ENCODE measurements at regions not wholly inside any gene's neighbourhood (a gene's known extent, or its start where the extent isn't known, plus 50 kb on each side); places are given as distances from the start of the nearest gene placed in this dataset.

- CTCF ChIA-PET (ENCODE audit: low intra/inter-chr PET ratio) = no interaction called here
Measured at GRCh38 chr10:128701381-128701780, 575.2 kb upstream of the MKI67 start.

More at GRCh38 chr10:128701381-128701780, 575.2 kb upstream of the MKI67 start:
- no TSS peak for BruUV-seq (replicated peaks)
- ATAC-seq (no peak), DNase-seq (ENCODE audit: extremely low read depth in 1 of 4, low spot score in 3 of 4) (no peak), FAIRE-seq (no peak)
- in situ Hi-C loops (cut with MboI) = no loop called here
- intact Hi-C loops (cut with micrococcal nuclease) = no loop called here
- Histone ChIP-seq H3K4me3 (no peak overlapping the region), H4K20me1 (replicated peaks; ENCODE audit: control insufficient read depth, insufficient read depth, low read length) (no peaks in the 10 kb centered on the region), H3K9ac (ENCODE audit: insufficient read depth in 1 of 2, low read depth in 2 of 2, low read length in 2 of 2) (no peak overlapping the region), H3K36me3 (ENCODE audit: control insufficient read depth, insufficient read depth, low read length) (no peaks in the 10 kb centered on the region), H3K9me1 (ENCODE audit: control insufficient read depth, insufficient read depth, low read length) (no peaks in the 10 kb centered on the region), H3K4me2 (ENCODE audit: insufficient read depth, low read length) (no peak overlapping the region), H3K9me3 (replicated peaks; ENCODE audit: control insufficient read depth, insufficient read depth, low read depth, low read length) (no peaks in the 10 kb centered on the region), H3K79me2 (ENCODE audit: control insufficient read depth, insufficient read depth, low read length) (no peaks in the 10 kb centered on the region), H3K4me1 (replicated peaks in 1 of 2; ENCODE audit: control insufficient read depth in 2 of 2, insufficient read depth in 2 of 2, low read length in 2 of 2) (no peaks in the 10 kb centered on the region), H3K27me3 (ENCODE audit: control insufficient read depth in 2 of 2, insufficient read depth in 2 of 2, low read length in 2 of 2) (peaks cover 5 to 16% of the 10 kb centered on the region in 2 experiments; a peak in 3 of 5 replicates), H2AFZ (ENCODE audit: low read depth, low read length) (no peak overlapping the region), H3K27ac (ENCODE audit: extremely low read depth, low read depth, low read length) (no peak overlapping the region)
- 0% methylated on average over 3 of the region's 4 CpGs for WGBS (ENCODE audit: insufficient coverage, low coverage, missing lambda C conversion rate)
- TF ChIP-seq ZNF586 (CRISPR knock-in tag; conservative IDR thresholded peaks at IDR 0.05) = no peak
- TF ChIP-seq, protein P1, sequence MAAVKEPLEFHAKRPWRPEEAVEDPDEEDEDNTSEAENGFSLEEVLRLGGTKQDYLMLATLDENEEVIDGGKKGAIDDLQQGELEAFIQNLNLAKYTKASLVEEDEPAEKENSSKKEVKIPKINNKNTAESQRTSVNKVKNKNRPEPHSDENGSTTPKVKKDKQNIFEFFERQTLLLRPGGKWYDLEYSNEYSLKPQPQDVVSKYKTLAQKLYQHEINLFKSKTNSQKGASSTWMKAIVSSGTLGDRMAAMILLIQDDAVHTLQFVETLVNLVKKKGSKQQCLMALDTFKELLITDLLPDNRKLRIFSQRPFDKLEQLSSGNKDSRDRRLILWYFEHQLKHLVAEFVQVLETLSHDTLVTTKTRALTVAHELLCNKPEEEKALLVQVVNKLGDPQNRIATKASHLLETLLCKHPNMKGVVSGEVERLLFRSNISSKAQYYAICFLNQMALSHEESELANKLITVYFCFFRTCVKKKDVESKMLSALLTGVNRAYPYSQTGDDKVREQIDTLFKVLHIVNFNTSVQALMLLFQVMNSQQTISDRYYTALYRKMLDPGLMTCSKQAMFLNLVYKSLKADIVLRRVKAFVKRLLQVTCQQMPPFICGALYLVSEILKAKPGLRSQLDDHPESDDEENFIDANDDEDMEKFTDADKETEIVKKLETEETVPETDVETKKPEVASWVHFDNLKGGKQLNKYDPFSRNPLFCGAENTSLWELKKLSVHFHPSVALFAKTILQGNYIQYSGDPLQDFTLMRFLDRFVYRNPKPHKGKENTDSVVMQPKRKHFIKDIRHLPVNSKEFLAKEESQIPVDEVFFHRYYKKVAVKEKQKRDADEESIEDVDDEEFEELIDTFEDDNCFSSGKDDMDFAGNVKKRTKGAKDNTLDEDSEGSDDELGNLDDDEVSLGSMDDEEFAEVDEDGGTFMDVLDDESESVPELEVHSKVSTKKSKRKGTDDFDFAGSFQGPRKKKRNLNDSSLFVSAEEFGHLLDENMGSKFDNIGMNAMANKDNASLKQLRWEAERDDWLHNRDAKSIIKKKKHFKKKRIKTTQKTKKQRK (IDR thresholded peaks at IDR 0.05; ENCODE audit: borderline replicate concordance, low read depth, low read length) = no peak
- no peak for TF ChIP-seq HMGN3 (IDR thresholded peaks at IDR 0.05; ENCODE audit: borderline replicate concordance, extremely low read depth, insufficient read length, low read depth, low read length)
- no peak for TF ChIP-seq HIVEP1 (CRISPR knock-in tag; IDR thresholded peaks at IDR 0.05)
- no peak for TF ChIP-seq FOXM1 (IDR thresholded peaks at IDR 0.05; ENCODE audit: low read depth)
- TF ChIP-seq FOXM1 (CRISPR knock-in tag; IDR thresholded peaks at IDR 0.05; ENCODE audit: low read depth) = no peak
- TF ChIP-seq ERF (CRISPR knock-in tag; IDR thresholded peaks at IDR 0.05) = no peak
- no peak for TF ChIP-seq CBX3 (IDR thresholded peaks at IDR 0.05; ENCODE audit: borderline replicate concordance in 1 of 2, low read length in 2 of 2)
- TF ChIP-seq BDP1 (IDR thresholded peaks at IDR 0.05; ENCODE audit: insufficient read depth, insufficient read length) = no peak
- no peak for TF ChIP-seq STAT5B (CRISPR knock-in tag; IDR thresholded peaks at IDR 0.05)
- no peak for TF ChIP-seq ZNF311 (CRISPR knock-in tag; IDR thresholded peaks at IDR 0.05)
- TF ChIP-seq GATAD2B (IDR thresholded peaks at IDR 0.05; ENCODE audit: borderline replicate concordance) = no peak
- no peak for TF ChIP-seq BMI1 (IDR thresholded peaks at IDR 0.05; ENCODE audit: low read length)
- no peak for TF ChIP-seq ETV1 (tag; conservative IDR thresholded peaks at IDR 0.05; ENCODE audit: low read depth)
- no peak for TF ChIP-seq ZKSCAN3 (CRISPR knock-in tag; IDR thresholded peaks at IDR 0.05)
- no peak for TF ChIP-seq ATF2 (CRISPR knock-in tag; IDR thresholded peaks at IDR 0.05)
- TF ChIP-seq EZH2 (IDR thresholded peaks at IDR 0.05; ENCODE audit: borderline replicate concordance, low read depth, low read length) = no peak
- no peak for TF ChIP-seq ZNF444 (CRISPR knock-in tag; IDR thresholded peaks at IDR 0.05)
- TF ChIP-seq ZNF57 (CRISPR knock-in tag; IDR thresholded peaks at IDR 0.05) = no peak
- POLR2A ChIA-PET = interaction anchor here (0.9 kb wide), 1 partner anchor 15 kb away, joined by 3 read pairs; no protein-coding TSS in a partner anchor

All from K562 (cell line).